ENCODE measurements at regions not wholly inside any gene's neighbourhood (a gene's known extent, or its start where the extent isn't known, plus 50 kb on each side); places are given as distances from the start of the nearest gene placed in this dataset.

DNA sequence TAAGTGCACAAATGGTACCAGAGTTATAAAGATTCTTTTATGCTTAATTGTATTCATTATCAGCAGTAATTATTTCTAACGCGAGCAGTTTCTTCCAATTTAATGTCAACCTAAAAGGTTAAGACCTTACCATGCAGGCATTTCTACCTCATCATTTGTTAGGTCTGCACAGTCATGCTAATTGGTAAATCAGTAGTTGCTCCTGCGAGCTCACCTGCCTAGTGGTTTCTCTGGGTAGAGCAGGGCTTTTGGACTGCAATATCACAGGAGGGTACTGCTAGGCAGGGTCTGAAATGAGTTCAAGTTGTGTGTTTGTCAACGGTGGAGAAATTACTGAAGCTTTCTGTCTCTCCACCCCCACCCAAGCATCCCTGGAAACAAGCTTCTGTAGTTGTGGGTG lies 558.5 kb upstream of the MGMT start:
- TF ChIP-seq, protein P1, sequence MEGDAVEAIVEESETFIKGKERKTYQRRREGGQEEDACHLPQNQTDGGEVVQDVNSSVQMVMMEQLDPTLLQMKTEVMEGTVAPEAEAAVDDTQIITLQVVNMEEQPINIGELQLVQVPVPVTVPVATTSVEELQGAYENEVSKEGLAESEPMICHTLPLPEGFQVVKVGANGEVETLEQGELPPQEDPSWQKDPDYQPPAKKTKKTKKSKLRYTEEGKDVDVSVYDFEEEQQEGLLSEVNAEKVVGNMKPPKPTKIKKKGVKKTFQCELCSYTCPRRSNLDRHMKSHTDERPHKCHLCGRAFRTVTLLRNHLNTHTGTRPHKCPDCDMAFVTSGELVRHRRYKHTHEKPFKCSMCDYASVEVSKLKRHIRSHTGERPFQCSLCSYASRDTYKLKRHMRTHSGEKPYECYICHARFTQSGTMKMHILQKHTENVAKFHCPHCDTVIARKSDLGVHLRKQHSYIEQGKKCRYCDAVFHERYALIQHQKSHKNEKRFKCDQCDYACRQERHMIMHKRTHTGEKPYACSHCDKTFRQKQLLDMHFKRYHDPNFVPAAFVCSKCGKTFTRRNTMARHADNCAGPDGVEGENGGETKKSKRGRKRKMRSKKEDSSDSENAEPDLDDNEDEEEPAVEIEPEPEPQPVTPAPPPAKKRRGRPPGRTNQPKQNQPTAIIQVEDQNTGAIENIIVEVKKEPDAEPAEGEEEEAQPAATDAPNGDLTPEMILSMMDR (IDR thresholded peaks at IDR 0.05; ENCODE audit: insufficient read depth, low read length) = no peak
- no peak for DNase-seq (ENCODE audit: low read depth)
- no peak overlapping the region for H3K4me3 ChIP-seq (ENCODE audit: low read depth, low read length)

DNA sequence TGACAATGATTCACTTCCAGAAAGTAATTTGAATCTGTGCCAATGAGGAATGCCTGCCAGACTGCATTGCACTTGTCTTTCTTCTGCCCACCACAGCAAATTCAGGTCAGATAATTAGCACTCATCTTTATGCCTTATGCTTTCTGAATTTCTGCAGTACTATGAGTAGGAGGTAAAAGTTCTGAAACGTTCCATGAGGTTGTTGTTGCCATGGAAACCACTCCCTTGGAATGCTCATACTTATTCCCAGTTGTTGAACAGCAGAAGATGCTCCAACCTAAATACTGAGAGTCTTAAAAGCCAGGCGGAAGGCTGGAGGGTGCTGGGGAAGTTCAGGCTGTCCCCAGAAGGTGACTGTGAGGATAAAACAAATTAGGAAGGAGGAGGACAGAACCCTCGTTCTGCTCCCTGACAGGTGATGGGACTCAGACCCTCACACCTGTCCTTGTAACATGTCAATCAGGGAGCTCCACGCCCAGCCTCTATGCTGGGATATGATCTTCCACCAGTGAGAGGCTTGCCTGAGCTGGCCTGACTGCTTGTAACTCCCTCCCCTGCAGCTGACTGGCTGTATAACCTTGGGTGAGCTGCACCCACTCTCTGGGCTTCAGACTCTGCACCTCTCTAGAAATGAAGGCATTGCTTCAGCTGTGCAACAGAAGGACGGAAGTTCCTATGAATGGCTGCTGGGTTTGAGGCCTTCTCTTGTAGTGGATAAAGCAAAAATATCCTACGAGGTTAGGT lies 554.3 kb upstream of the MGMT start:
- TF ChIP-seq, protein P1 (IDR thresholded peaks at IDR 0.05; ENCODE audit: insufficient read depth, low read length) = no peak
- no peak for DNase-seq (ENCODE audit: low read depth)
- no peak overlapping the region for H3K4me3 ChIP-seq (ENCODE audit: low read depth, low read length)

DNA sequence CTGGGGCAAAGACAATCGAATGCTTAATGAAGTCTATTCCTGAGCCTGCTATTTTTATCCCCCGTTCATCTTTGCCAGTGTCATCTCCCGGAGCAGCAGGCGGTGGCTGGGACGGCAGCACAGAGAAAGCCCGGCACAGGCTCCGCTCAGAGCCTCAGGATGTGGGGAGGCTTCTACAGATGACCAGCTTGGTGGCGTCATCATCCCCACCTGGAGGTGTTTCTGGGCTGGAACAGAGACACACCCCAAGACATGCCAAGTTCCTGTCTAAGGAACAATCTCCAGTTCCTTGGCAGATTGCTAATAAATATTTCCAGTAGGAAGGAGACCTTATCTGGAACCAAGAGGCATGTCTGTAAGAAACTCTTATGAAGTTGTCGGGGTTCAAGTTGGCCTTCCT lies 552.4 kb upstream of the MGMT start:
- no peak for DNase-seq (ENCODE audit: low read depth)
- no peak overlapping the region for H3K4me3 ChIP-seq (ENCODE audit: low read depth, low read length)
- TF ChIP-seq, protein P1 (IDR thresholded peaks at IDR 0.05; ENCODE audit: insufficient read depth, low read length) = no peak

DNA sequence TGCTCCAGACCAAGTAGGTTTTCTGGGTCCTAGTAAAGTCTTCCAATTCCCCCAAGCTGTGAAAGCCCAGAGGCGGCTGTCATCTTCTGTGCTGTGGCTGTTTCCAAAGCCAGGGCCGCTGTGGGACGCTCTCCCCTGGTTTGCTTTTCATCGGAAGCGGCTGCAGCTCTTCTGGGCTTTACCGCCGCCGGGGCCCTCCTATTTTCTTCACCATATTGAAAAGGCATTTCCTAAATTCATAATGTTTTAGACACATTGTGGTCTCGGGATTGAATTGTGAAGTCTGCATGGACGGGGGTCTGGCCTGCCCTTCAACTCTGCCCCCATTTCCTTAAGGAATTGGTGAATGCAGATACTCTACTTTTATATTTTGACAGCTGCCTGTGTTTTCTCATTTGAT lies 551.4 kb upstream of the MGMT start:
- H3K4me3 ChIP-seq (ENCODE audit: low read depth, low read length) = no peak overlapping the region
- TF ChIP-seq, protein P1 (IDR thresholded peaks at IDR 0.05; ENCODE audit: insufficient read depth, low read length) = no peak
- DNase-seq (ENCODE audit: low read depth) = no peak

DNA sequence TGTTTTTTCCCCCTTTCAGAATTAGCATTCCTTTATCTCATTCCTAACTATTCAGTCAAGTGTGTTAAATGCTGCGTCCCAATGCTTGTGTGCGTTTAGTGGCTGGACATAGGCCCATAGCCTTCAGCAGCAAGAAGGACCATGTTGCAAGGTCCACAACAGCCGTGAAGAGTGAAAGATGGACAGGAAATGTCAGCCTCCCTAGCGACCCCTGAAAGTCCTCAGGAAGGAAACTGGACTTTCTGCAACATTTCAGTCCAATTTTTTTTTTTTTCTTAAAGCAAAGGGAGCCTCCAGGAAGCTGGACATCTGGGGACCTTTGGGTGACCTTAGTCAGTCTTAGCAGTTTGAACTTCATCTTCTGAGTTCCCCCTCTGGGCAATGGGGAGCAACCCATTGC lies 550.7 kb upstream of the MGMT start:
- DNase-seq (ENCODE audit: low read depth) = no peak
- TF ChIP-seq, protein P1 (IDR thresholded peaks at IDR 0.05; ENCODE audit: insufficient read depth, low read length) = no peak
- no peak overlapping the region for H3K4me3 ChIP-seq (ENCODE audit: low read depth, low read length)

DNA sequence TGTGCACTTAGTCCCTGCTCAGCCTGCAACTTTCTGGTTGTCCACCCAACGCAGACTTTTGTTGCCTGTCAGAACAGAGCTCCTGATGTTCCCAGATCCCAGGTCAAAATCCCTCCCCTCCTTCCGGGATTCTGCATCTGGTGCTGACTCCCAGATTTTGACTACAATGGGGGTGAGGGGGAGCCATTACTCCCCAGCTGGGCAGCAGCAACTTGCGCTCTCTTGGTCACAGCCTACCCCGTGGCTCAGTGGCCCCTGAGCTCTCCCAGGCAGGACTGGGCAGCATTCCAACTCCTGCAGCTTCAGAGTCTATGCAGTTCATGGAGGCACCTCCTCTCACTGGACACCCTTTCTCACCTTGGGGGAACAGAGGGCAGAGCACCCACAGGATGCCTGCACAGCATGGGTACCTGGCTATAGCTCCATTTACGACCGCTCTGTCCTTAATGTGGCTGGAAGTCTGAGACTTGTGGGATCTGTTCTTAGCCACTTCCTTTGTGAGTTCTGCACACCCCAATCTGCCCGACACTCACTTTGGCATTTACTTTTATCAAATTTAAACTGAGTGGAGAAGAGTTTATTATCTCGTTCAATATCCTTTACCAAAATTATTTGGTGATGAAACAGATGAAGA lies 545.5 kb upstream of the MGMT start:
- no peak for DNase-seq (ENCODE audit: low read depth)
- TF ChIP-seq, protein P1 (IDR thresholded peaks at IDR 0.05; ENCODE audit: insufficient read depth, low read length) = no peak
- H3K4me3 ChIP-seq (ENCODE audit: low read depth, low read length) = no peak overlapping the region

Data from fibroblast of the aortic adventitia (primary cell).